K562 (cell line): ENCODE measurements at regions not wholly inside any gene's neighbourhood (a gene's known extent, or its start where the extent isn't known, plus 50 kb on each side); places are given as distances from the start of the nearest gene placed in this dataset.

Experiments
- HDAC3 ChIP-seq: fragments of 450-650 bp; IDR thresholded peaks from 2 replicates; pipeline ENCODE4 v1.6.1; 2018; ENCODE audit warnings: borderline replicate concordance, mild to moderate bottlenecking, moderate library complexity; ENCODE audit not compliant: partially characterized antibody
- SETDB1 ChIP-seq: IDR thresholded peaks from one replicate; pipeline ENCODE4 v1.6.1; 2012; ENCODE audit warnings: low read length, control low read depth, inconsistent platforms
- ZNF165 ChIP-seq: fragments of 250-450 bp; sonication (Bioruptor Pico); IDR thresholded peaks from 2 replicates; pipeline ENCODE4 v1.4.0; 2020; ENCODE audit warnings: borderline replicate concordance

- TF ChIP-seq ZNF165 (no peak), HDAC3 (no peak), SETDB1 (no peak)
These were observed 133.1 kb upstream of the DUSP10 start for GRCh38 chr1:221875004-221875330.
